ENCODE measurements at regions not wholly inside any gene's neighbourhood (a gene's known extent, or its start where the extent isn't known, plus 50 kb on each side); places are given as distances from the start of the nearest gene placed in this dataset.

GRCh38 chr20:57871237-57871632, 161.4 kb upstream of the PMEPA1 start:
- BruUV-seq (replicated peaks) = no TSS peak
- H3K4me1 ChIP-seq (ENCODE audit: control insufficient read depth, extremely low read depth, insufficient read depth, low read length) = no peaks in the 10 kb centered on the region
- H3K27ac ChIP-seq (ENCODE audit: insufficient read depth, low read depth, low read length) = no peak overlapping the region
- no peak overlapping the region for H3K9ac ChIP-seq (replicated peaks; ENCODE audit: extremely low read depth, insufficient read depth, low read length)
- H3K4me3 ChIP-seq (replicated peaks in 1 of 3; ENCODE audit: insufficient read depth in 1 of 3, low read depth in 1 of 3, low read length in 3 of 3) = no peak overlapping the region
- no peak overlapping the region for H3K4me2 ChIP-seq (ENCODE audit: insufficient read depth, low read length)
- H3K36me3 ChIP-seq (ENCODE audit: control insufficient read depth in 2 of 2, extremely low read depth in 1 of 2, insufficient read depth in 2 of 2, low read length in 2 of 2) = no peaks in the 10 kb centered on the region
- H3K9me3 ChIP-seq (replicated peaks; ENCODE audit: control insufficient read depth, insufficient read depth, low read length) = no peaks in the 10 kb centered on the region
- TF ChIP-seq JUN (IDR thresholded peaks at IDR 0.05; ENCODE audit: borderline replicate concordance, insufficient read depth, insufficient read length, low read depth) = no peak
- TF ChIP-seq CTCF (IDR thresholded peaks at IDR 0.05; ENCODE audit: extremely low read depth in 1 of 2, insufficient read depth in 1 of 2, low read depth in 1 of 2, low read length in 2 of 2) = no peak
- TF ChIP-seq FOS (IDR thresholded peaks at IDR 0.05; ENCODE audit: borderline replicate concordance, insufficient read depth, low read length) = no peak
- no peak for TF ChIP-seq POLR2AphosphoS5 (IDR thresholded peaks at IDR 0.05; ENCODE audit: insufficient read depth, low read depth, low read length)
- TF ChIP-seq GATA2 (IDR thresholded peaks at IDR 0.05; ENCODE audit: insufficient read depth, insufficient read length, low read depth, low read length) = no peak
- TF ChIP-seq EZH2 (IDR thresholded peaks at IDR 0.05; ENCODE audit: borderline replicate concordance, low read depth, low read length, severe bottlenecking) = no peak
- TF ChIP-seq POLR2A (IDR thresholded peaks at IDR 0.05; ENCODE audit: low read depth, low read length) = no peak
- TF ChIP-seq MAX (IDR thresholded peaks at IDR 0.05; ENCODE audit: insufficient read depth, insufficient read length) = no peak
- TF ChIP-seq MYC (IDR thresholded peaks at IDR 0.05; ENCODE audit: low read depth, low read length) = no peak
- dilution Hi-C loops (cut with MboI; ENCODE audit: extremely low pct_ligation_motif_present, low sequenced_read_pairs) = no loop called here
- DNase-seq (ENCODE audit: low read depth, low spot score) (no peak), FAIRE-seq (no peak)
- CTCF ChIA-PET = interaction anchor here (0.9 kb wide), 1 partner anchor 248 kb away, joined by 3 read pairs; no protein-coding TSS in a partner anchor
- POLR2A ChIA-PET = no interaction called here
- intact Hi-C loops (cut with micrococcal nuclease) = no loop called here
- H4K20me1 ChIP-seq (replicated peaks; ENCODE audit: control insufficient read depth, extremely low read depth, insufficient read depth, low read length) = no peaks in the 10 kb centered on the region
- no peaks in the 10 kb centered on the region for H3K9me1 ChIP-seq (replicated peaks; ENCODE audit: control insufficient read depth, extremely low read depth, insufficient read depth, low read length)
- no peaks in the 10 kb centered on the region for H3K27me3 ChIP-seq (ENCODE audit: control insufficient read depth in 2 of 2, insufficient read depth in 2 of 2, low read length in 2 of 2)
- no peaks in the 10 kb centered on the region for H3K79me2 ChIP-seq (ENCODE audit: control insufficient read depth, insufficient read depth, low read length)
- H2AFZ ChIP-seq (ENCODE audit: low read depth, low read length) = no peak overlapping the region
